GM12801 (cell line): ENCODE measurements at regions not wholly inside any gene's neighbourhood (a gene's known extent, or its start where the extent isn't known, plus 50 kb on each side); places are given as distances from the start of the nearest gene placed in this dataset.

Source experiments
- TF ChIP-seq, protein P1 (sequence below): IDR thresholded peaks from one replicate; pipeline ENCODE4 v1.5.1; 2011; ENCODE audit warnings: control low read depth; ENCODE audit not compliant: insufficient read length; ENCODE audit errors: extremely low read depth

DNA sequence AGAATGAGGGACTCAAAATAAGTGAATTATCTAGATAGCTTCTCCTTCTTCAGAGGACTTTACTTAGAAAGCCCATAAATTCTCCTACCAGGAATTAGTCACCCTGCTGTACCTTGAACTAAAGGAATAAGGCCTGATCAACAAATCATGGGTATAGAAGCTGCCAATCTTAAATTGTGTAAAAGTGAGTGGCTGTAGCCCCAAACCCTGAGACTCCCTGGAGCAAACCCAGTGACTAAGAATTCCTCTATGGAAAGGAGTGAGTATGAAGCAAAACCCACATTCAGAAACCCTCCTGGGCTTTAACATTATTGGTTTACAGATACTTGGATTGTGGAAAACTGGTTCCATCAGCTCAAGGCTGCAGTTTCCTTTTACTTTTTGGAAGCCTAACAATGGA is 285.8 kb upstream of the TBX18 start:
- TF ChIP-seq, protein P1, sequence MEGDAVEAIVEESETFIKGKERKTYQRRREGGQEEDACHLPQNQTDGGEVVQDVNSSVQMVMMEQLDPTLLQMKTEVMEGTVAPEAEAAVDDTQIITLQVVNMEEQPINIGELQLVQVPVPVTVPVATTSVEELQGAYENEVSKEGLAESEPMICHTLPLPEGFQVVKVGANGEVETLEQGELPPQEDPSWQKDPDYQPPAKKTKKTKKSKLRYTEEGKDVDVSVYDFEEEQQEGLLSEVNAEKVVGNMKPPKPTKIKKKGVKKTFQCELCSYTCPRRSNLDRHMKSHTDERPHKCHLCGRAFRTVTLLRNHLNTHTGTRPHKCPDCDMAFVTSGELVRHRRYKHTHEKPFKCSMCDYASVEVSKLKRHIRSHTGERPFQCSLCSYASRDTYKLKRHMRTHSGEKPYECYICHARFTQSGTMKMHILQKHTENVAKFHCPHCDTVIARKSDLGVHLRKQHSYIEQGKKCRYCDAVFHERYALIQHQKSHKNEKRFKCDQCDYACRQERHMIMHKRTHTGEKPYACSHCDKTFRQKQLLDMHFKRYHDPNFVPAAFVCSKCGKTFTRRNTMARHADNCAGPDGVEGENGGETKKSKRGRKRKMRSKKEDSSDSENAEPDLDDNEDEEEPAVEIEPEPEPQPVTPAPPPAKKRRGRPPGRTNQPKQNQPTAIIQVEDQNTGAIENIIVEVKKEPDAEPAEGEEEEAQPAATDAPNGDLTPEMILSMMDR = no peak

DNA sequence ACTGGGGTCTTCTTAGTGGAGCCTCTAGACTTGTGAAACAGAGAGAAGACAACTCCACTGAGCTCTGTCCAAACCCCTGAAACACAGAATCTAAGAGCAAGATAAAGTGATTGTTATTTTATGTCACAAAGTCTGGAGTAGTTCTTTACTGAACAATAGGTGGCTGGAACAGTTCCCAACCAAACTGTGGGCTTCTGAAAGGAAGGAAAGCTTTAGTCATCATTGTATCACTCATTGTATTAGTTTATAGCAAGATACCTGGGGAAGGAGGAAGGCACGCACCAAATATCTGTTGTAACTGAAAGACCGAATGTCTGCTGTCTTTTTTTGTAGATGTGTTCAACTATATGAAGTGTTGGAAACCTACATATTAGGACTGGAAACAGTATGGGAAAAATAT is 284.9 kb upstream of the TBX18 start:
- TF ChIP-seq, protein P1 = no peak

DNA sequence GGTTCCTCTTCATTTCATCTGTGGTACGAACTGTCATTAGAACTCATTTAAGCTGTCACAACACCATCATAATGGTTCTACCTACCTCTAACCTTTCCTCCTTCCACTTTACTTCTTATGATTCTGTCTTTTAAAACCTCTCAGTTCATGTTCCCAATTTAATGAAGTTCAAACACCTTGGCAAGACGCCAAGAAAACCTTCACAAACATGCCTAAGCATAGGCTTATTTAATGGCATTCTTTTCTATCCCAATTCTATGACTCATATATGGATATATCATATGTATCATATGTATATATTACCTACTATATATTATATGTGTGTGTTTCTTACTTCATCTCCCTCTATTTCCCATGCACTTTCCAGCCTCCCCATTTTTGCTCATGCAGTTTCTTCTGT is 283.4 kb upstream of the TBX18 start:
- TF ChIP-seq, protein P1 = no peak

DNA sequence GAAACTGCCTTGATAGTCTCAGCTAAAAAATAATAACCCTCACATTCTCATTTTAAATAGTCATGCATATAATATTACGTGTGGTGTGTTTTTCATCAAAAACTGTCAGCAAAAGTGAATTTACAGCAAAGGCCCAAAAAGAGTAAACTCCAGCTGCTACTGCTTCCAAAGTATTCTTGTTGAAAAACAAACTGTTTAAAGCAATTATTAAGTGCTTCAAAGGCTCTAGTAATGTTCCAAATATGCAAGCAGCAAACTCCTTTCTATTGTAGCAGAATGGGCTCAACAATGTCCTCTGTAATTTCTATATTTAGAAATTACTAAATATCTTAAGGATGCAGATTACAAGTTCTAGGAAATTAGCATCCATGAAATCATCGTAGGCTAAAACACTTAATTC is 280.0 kb upstream of the TBX18 start:
- TF ChIP-seq, protein P1 = no peak

DNA sequence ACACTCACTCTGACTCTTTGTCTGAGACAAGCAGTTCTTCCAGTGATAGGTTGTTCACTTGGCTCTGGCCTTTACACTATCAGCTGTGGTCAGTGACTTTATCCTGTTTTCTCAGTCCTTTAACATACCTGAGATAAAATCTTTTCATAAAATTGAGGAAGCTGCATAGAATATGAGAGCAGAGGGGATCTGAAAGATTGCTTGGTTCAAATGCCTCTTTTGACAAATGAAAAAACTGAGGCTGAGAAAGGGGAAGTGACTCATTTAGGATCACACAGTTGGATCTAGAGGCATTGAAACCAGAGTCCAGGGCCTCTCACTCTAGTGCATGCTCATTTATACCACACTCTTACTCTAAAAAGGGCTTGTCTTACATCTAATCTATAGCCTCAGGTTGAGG is 277.0 kb upstream of the TBX18 start:
- TF ChIP-seq, protein P1 = no peak

DNA sequence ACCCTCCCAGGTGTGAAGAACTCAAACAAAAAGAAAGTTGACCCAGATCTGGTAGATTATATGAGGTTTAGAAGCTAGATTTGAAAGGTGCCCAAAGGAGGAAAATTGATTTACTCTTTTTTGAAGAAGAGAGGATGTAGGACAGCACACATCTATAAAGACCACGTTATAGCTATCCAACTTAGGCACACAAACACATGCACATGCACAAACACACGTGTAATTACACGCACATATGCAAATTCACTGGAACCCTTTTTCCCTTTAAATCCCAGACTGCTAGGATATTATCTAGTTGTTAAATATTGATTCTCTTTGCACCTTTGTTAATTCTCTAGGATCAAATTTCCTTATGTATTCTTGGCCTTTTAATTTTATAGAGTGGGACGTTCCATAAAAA is 272.8 kb upstream of the TBX18 start:
- TF ChIP-seq, protein P1 = no peak

DNA sequence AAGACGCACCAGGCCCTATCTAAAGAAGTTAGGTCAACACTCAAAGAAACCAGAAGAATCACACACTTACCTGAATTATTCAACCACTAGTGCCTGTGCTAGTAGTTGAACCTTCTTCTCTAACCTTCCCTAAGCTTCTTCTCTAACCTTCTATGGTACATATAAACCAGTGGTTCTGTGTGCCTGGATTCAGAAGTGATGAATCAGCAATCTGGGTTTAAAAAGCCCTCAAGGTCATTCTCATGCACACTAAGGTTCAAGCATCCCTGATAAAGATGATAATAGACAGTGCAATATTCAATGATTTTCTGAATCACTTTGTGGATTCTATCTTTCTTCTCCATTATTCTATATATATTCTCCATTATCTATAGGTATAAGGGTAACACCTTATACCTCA is 271.4 kb upstream of the TBX18 start:
- TF ChIP-seq, protein P1 = no peak

DNA sequence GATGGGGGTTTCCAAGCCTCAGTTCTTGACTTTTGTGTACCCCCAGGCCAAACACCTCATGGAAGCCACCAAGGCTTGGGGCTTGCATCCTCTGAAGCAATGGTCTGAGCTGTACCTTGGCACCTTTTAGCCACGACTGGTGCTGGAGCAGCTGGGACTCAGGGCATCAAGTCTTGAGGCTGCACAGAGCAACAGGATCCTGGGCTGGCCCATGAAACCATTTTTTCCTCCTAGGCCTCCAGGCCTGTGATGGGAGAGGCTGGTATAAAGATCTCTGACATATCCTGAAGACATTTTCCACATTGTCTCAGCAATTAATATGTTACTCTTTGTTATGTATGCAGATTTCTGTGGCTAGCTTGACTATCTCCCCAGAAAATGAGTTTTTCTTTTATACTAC is 269.1 kb upstream of the TBX18 start:
- TF ChIP-seq, protein P1 = no peak
